SK-N-SH (cell line): ENCODE measurements at regions not wholly inside any gene's neighbourhood (a gene's known extent, or its start where the extent isn't known, plus 50 kb on each side); places are given as distances from the start of the nearest gene placed in this dataset.

Source experiments
- CTCF ChIA-PET: fragments of 300-600, 350-600 bp; formaldehyde crosslinking; extraction: SDS; loops from one replicate; lab custom pipeline; 2021; lab: Yijun Ruan, JAX
- POLR2A ChIA-PET: fragments of 350-600 bp; sonication (Branson Sonifier 250); formaldehyde crosslinking; extraction: SDS; loops from one replicate; lab custom pipeline; 2020; ENCODE audit warnings: antibody characterized with exemption, inconsistent platforms; lab: Yijun Ruan, JAX
- DNase-seq: peaks from one replicate; pipeline ENCODE4 v3.0.0; 2012
- H2AFZ ChIP-seq: fragments of 200-600 bp; sonication (generic); 2 replicates; pipeline ENCODE4 v1.8.1; 2016; ENCODE audit warnings: antibody characterized with exemption, mild to moderate bottlenecking, low read depth
- H3F3A ChIP-seq: fragments of 200-600 bp; sonication (generic); replicated peaks from 2 replicates; pipeline ENCODE3; 2016; ENCODE audit warnings: antibody characterized with exemption, mild to moderate bottlenecking; ENCODE audit not compliant: insufficient read depth
- H3K27ac ChIP-seq, 2 experiments: fragments of 200-500 bp in 1 of 2; fragments of 200-600 bp in 1 of 2; sonication (Bioruptor generic) in 1 of 2; sonication (generic), shearing (Covaris generic) in 1 of 2; 2 replicates each; pipeline versions ENCODE4 v1.5.1 to v1.6.1; 2014 to 2016; ENCODE audit warnings: low read depth in 2 of 2, inconsistent platforms in 1 of 2, low read length in 1 of 2, mild to moderate bottlenecking in 1 of 2, mixed read lengths in 1 of 2
- H3K27me3 ChIP-seq: fragments of 200-600 bp; sonication (generic), shearing (Covaris generic); 2 replicates; pipeline ENCODE4 v1.6.1; 2016; ENCODE audit warnings: mixed run types; ENCODE audit not compliant: insufficient read depth
- H3K36me3 ChIP-seq, 2 experiments: fragments of 200-500 bp in 1 of 2; fragments of 200-600 bp in 1 of 2; sonication (Bioruptor generic) in 1 of 2; sonication (generic) in 1 of 2; replicated peaks in 1 of 2; 2 replicates each; pipeline versions ENCODE3 to v1.5.1; 2014 to 2016; ENCODE audit warnings: low read length in 1 of 2, mild to moderate bottlenecking in 1 of 2; ENCODE audit not compliant: insufficient read depth in 2 of 2, control insufficient read depth in 1 of 2
- H3K4me1 ChIP-seq, 2 experiments: fragments of 200-500 bp in 1 of 2; fragments of 200-600 bp in 1 of 2; sonication (Bioruptor generic) in 1 of 2; sonication (generic), shearing (Covaris generic) in 1 of 2; 2 replicates each; pipeline versions ENCODE4 v1.5.1 to v1.6.1; 2014 to 2016; ENCODE audit warnings: low read depth in 1 of 2, low read length in 1 of 2, mixed run types in 1 of 2; ENCODE audit not compliant: insufficient read depth in 2 of 2, control insufficient read depth in 1 of 2
- H3K4me2 ChIP-seq: fragments of 200-600 bp; sonication (generic), shearing (Covaris generic); 2 replicates; pipeline ENCODE4 v1.6.1; 2017; ENCODE audit warnings: mixed run types
- H3K4me3 ChIP-seq, 2 experiments: fragments of 200-500 bp in 1 of 2; fragments of 200-600 bp in 1 of 2; sonication (Bioruptor generic) in 1 of 2; sonication (generic), shearing (Covaris generic) in 1 of 2; 2 replicates each; pipeline versions ENCODE4 v1.5.1 to v1.8.1; 2014 to 2016; ENCODE audit warnings: low read depth in 2 of 2, inconsistent platforms in 1 of 2, low read length in 1 of 2, mild to moderate bottlenecking in 1 of 2, mixed read lengths in 1 of 2, moderate library complexity in 1 of 2
- H3K79me2 ChIP-seq: fragments of 200-600 bp; sonication (generic); 2 replicates; pipeline ENCODE4 v1.8.1; 2017; ENCODE audit warnings: mild to moderate bottlenecking; ENCODE audit not compliant: insufficient read depth
- H3K9ac ChIP-seq: fragments of 200-600 bp; sonication (generic); 2 replicates; pipeline ENCODE4 v1.6.1; 2017; ENCODE audit warnings: mixed run types
- H3K9me2 ChIP-seq: fragments of 200-600 bp; sonication (generic); 2 replicates; pipeline ENCODE4 v1.6.1; 2017; ENCODE audit warnings: mixed run types
- H3K9me3 ChIP-seq: fragments of 200-600 bp; sonication (generic); 2 replicates; pipeline ENCODE4 v1.6.1; 2017; ENCODE audit warnings: mixed run types, mild to moderate bottlenecking, moderate library complexity
- H4K20me1 ChIP-seq: fragments of 200-600 bp; sonication (generic); 2 replicates; pipeline ENCODE4 v1.6.1; 2017; ENCODE audit warnings: mild to moderate bottlenecking, mixed run types; ENCODE audit not compliant: insufficient read depth
- CTCF ChIP-seq: fragments of 200-600 bp; sonication (generic); IDR thresholded peaks from 2 replicates; pipeline ENCODE4 v1.6.1; 2017; ENCODE audit warnings: antibody characterized with exemption, mild to moderate bottlenecking, moderate library complexity
- ELF1 ChIP-seq: IDR thresholded peaks from 2 replicates; pipeline ENCODE4 v1.4.0; 2012
- EP300 ChIP-seq, 2 experiments: IDR thresholded peaks; 2 replicates each; pipeline versions ENCODE4 v1.4.0 to v1.6.1; 2012; ENCODE audit warnings: borderline replicate concordance in 1 of 2, low read depth in 1 of 2, low read length in 1 of 2
- GABPA ChIP-seq: IDR thresholded peaks from 2 replicates; pipeline ENCODE4 v1.4.0; 2012; ENCODE audit warnings: low read depth, mild to moderate bottlenecking
- GATA2 ChIP-seq: sonication (generic); formaldehyde crosslinking; IDR thresholded peaks from 2 replicates; pipeline ENCODE4 v1.5.0; 2020; ENCODE audit warnings: mild to moderate bottlenecking, missing genetic modification reagents
- MAX ChIP-seq: IDR thresholded peaks from 2 replicates; pipeline ENCODE4 v1.4.0; 2012; ENCODE audit warnings: low read depth
- MXI1 ChIP-seq: IDR thresholded peaks from 2 replicates; pipeline ENCODE4 v1.6.1; 2012; ENCODE audit warnings: mild to moderate bottlenecking, low read depth, low read length, improper control_type of control experiment
- NFIC ChIP-seq: IDR thresholded peaks from 2 replicates; pipeline ENCODE4 v1.4.0; 2012; ENCODE audit warnings: borderline replicate concordance
- RAD21 ChIP-seq: IDR thresholded peaks from 2 replicates; pipeline ENCODE4 v1.6.1; 2012; ENCODE audit warnings: mild to moderate bottlenecking, low read length
- RCOR1 ChIP-seq: fragments of 150-350 bp; IDR thresholded peaks from 2 replicates; pipeline ENCODE4 v1.6.1; 2017; ENCODE audit warnings: antibody characterized with exemption, low read length
- RFX5 ChIP-seq: IDR thresholded peaks from 2 replicates; pipeline ENCODE4 v1.6.1; 2012; ENCODE audit warnings: mild to moderate bottlenecking, improper control_type of control experiment, low read length
- SMC3 ChIP-seq: IDR thresholded peaks from 2 replicates; pipeline ENCODE4 v1.6.1; 2012; ENCODE audit warnings: low read depth, low read length, improper control_type of control experiment
- TAF1 ChIP-seq: IDR thresholded peaks from 2 replicates; pipeline ENCODE4 v1.6.1; 2012; ENCODE audit warnings: low read depth, mild to moderate bottlenecking, low read length, moderate library complexity, borderline replicate concordance
- TCF12 ChIP-seq: IDR thresholded peaks from 2 replicates; pipeline ENCODE4 v1.4.0; 2012
- TEAD4 ChIP-seq: IDR thresholded peaks from 2 replicates; pipeline ENCODE4 v1.4.0; 2012; ENCODE audit warnings: mild to moderate bottlenecking, borderline replicate concordance; ENCODE audit not compliant: insufficient read depth
- USF2 ChIP-seq: fragments of 150-350 bp; IDR thresholded peaks from 2 replicates; pipeline ENCODE4 v1.6.1; 2017; ENCODE audit warnings: antibody characterized with exemption, low read length, low read depth, borderline replicate concordance
- WGBS: methylation state at CpG from one replicate; pipeline ENCODE4 v1.1.6; 2017; ENCODE audit warnings: low lambda C conversion rate; 5-methylcytosine and 5-hydroxymethylcytosine counted together
- TF ChIP-seq, protein P1 (sequence below): IDR thresholded peaks from 2 replicates; pipeline ENCODE4; 2012

- Histone ChIP-seq H3K27me3 (peaks cover 24% of the 10 kb centered on the region), H4K20me1 (no peaks in the 10 kb centered on the region), H3K4me3 (no peak overlapping the region), H3K9me2 (no peaks in the 10 kb centered on the region), H3K4me2 (no peak overlapping the region), H3K4me1 (peaks cover 0 to 6% of the 10 kb centered on the region in 2 experiments; a peak in 1 of 4 replicates), H3K27ac (no peak overlapping the region), H3K36me3 (no peaks in the 10 kb centered on the region), H2AFZ (no peak overlapping the region), H3K79me2 (no peaks in the 10 kb centered on the region), H3K9ac (no peak overlapping the region), H3F3A (no peaks in the 10 kb centered on the region), H3K9me3 (no peaks in the 10 kb centered on the region)
- no peak for DNase-seq
- ChIA-PET POLR2A (no interaction called here), CTCF (interaction anchor here (1.6 to 4.5 kb wide), 3 partner anchors 10 to 252 kb away, joined by 4 to 34 read pairs (median 13); no protein-coding TSS in a partner anchor)
- WGBS, result 27% methylated on average over 5 of the region's 5 CpGs
- TF ChIP-seq MXI1, result no peak
- no peak for TF ChIP-seq TEAD4
- no peak for TF ChIP-seq MAX
- no peak for TF ChIP-seq NFIC
- TF ChIP-seq EP300 (IDR thresholded peaks at IDR 0.05; ENCODE audit: borderline replicate concordance in 1 of 2, low read depth in 1 of 2, low read length in 1 of 2), result no peak
- no peak for TF ChIP-seq RFX5
- no peak for TF ChIP-seq TAF1
- TF ChIP-seq GATA2 (CRISPR knock-in tag), result no peak
- no peak for TF ChIP-seq TCF12
- no peak for TF ChIP-seq CTCF
- no peak for TF ChIP-seq ELF1
- TF ChIP-seq, protein P1, sequence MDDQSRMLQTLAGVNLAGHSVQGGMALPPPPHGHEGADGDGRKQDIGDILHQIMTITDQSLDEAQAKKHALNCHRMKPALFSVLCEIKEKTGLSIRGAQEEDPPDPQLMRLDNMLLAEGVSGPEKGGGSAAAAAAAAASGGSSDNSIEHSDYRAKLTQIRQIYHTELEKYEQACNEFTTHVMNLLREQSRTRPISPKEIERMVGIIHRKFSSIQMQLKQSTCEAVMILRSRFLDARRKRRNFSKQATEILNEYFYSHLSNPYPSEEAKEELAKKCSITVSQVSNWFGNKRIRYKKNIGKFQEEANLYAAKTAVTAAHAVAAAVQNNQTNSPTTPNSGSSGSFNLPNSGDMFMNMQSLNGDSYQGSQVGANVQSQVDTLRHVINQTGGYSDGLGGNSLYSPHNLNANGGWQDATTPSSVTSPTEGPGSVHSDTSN, result no peak
- no peak for TF ChIP-seq RCOR1
- TF ChIP-seq RAD21, result no peak
- no peak for TF ChIP-seq GABPA
- TF ChIP-seq USF2, result no peak
- no peak for TF ChIP-seq SMC3
These were observed 181.0 kb downstream of the TFCP2L1 start for GRCh38 chr2:121103960-121104359.
